OCI-LY7 (cell line): ENCODE measurements at regions not wholly inside any gene's neighbourhood (a gene's known extent, or its start where the extent isn't known, plus 50 kb on each side); places are given as distances from the start of the nearest gene placed in this dataset.

Source experiments
- CTCF ChIP-seq: fragments of 200-600 bp; sonication (generic); conservative IDR thresholded peaks from 2 replicates; pipeline ENCODE4 v1.5.1; 2014; ENCODE audit warnings: mild to moderate bottlenecking, antibody characterized with exemption, low read length, moderate library complexity, mixed read lengths
- EZH2phosphoT487 ChIP-seq: fragments of 200-600 bp; sonication (generic); IDR thresholded peaks from 2 replicates; pipeline ENCODE4 v1.6.1; 2018; ENCODE audit warnings: low read depth, borderline replicate concordance, mild to moderate bottlenecking, mixed run types, antibody characterized with exemption, low read length, moderate library complexity, mixed read lengths

- no peak for TF ChIP-seq CTCF
- TF ChIP-seq EZH2phosphoT487: no peak
Measured at GRCh38 chrX:22859642-22860041, 140.1 kb upstream of the DDX53 start.
